ENCODE measurements at regions not wholly inside any gene's neighbourhood (a gene's known extent, or its start where the extent isn't known, plus 50 kb on each side); places are given as distances from the start of the nearest gene placed in this dataset.

GRCh38 chr20:6180531-6180930, 57.7 kb upstream of the FERMT1 start:
- no peak for DNase-seq

GRCh38 chr20:6178537-6178936, 55.7 kb upstream of the FERMT1 start:
- peak; percentile 16 for DNase-seq

GRCh38 chr20:6173481-6173880, 50.7 kb upstream of the FERMT1 start:
- DNase-seq, result no peak

Measured in fibroblast of skin of right quadriceps (primary cell).